Right hindlimb (tissue), 1 donor: ENCODE measurements at regions not wholly inside any gene's neighbourhood (a gene's known extent, or its start where the extent isn't known, plus 50 kb on each side); places are given as distances from the start of the nearest gene placed in this dataset.

Experiments used
- DNase-seq: peaks from one replicate; pipeline ENCODE4 v3.0.0-alpha.2; 2018

DNA sequence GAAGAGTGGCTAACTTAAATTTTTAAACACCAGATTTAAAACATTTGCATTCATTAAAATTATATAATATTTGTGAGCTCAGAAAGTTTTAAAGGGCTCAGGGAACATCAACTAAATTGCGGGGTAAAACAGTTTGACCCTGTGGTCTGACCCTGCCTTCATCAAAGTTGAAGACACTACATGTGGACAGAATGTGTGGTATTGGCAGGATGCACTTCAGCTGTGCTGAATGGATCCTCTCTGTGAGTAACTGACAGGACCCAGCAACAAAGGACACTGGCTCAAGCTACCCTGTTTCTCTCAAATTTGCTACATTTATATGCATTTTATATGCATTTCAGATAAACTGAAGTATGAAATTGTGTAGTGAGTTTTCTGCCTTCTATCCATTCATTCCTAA, 288.5 kb downstream of the ZNF608 start:
- no peak for DNase-seq

DNA sequence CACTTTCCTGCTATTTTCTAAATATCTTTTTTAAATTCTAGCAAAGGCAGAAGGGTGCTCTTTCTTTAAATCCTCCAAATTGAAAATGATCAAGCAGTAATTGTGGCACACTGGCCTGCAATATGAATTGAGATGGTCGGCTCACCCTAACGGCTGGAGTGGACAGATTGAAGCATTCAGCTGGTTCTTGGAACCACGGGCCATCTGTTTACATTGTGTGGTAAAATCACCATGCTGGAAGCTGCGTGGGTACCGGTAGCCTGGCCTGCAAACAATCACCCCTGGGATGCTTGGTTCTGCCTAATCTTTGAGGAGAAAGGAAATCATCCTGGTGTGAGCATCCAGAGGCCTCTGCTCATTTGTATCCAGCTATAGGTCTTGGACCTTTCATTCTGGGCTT, 289.3 kb downstream of the ZNF608 start:
- no peak for DNase-seq

DNA sequence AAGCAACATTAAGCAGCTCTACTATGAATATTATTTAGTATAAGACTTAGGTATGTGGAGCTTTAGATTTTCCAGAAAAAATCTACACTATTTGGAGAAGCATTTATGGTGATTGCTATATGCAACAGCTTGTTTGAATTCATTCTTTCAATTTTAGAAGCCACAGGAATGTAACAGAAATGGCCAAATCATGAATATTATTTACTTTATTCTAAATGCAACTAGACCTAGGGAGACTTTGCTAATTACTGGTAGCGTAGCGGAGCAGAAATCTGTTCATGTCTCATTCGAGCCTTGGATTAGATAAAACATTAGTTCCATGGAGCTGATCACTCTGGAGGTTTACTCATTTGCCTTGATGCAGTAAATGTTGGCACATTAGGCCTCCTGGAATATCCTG, 290.2 kb downstream of the ZNF608 start:
- DNase-seq = no peak

DNA sequence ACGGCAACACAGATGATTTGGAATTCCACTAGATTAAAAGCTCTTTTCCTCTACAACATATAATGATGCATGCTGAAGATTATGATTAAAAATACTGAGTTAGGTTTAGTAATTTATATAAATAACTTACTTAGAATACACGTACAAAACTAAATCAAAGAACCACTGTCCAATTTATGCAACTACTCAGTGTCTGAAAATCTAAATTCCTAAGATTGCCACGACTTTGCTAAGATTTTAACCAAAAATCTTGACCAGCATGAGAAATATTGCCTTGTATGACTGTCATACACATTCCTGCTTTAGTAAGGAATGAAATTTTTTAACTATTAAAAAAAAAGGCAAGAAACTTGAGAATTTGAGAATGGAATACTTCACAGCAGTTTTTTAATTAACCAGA, 292.4 kb downstream of the ZNF608 start:
- no peak for DNase-seq

DNA sequence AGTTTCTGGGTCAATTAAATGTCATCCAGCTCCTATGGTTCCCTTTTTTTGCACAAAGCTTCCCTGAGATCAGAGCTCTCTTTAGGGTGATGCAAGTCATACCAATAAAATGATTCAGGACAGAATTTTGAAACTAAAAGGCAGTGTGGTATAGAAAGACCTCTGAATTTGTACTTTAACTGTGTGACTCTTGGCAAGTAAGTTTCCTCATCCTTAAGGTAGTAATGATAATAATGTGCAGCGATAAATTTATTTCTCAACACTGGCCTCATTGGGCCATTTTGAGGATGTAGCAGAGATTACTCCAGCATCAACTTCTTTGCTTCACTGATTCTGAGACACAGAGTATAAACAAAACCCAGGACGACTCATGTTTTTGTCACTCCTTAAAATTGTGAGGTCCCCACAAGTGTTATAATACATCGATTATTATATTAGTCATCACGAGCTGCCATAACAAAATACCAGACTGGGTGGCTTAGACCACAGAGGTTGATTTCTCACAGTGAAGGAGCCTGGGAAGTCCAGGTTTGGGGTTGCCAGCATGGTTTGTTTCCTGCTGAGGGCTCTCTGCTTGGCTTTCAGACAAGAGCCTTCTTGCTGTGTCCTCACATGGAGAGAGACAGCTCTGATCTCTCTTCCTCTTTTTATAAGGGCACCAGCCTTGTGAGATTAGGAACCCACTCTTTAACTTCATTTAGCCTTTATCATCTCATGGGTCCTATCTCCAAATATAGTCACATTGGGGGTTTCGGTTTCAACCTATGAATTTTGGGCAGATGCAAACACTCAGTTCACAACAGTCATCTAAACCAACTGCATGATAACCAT, 293.0 kb downstream of the ZNF608 start:
- no peak for DNase-seq

DNA sequence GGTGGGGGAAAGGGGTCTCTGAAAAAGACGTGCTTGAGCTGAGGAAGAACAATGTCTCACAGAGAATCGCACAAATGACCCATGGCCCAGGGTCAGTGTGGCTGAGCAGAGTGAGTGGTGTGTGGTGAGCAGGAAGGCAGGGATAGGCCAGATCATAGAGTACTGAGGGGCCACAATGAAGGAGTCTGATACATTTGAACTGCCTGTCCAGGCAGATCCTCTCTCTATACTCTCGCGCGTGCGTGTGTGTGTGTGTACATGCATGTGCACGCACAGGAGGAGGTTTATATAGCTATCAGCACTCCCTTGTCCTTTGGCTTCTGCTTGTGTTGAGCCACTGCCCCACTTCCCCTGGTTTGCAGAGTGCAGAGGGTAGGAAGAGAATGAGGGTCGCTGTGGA, 294.0 kb downstream of the ZNF608 start:
- DNase-seq = no peak

DNA sequence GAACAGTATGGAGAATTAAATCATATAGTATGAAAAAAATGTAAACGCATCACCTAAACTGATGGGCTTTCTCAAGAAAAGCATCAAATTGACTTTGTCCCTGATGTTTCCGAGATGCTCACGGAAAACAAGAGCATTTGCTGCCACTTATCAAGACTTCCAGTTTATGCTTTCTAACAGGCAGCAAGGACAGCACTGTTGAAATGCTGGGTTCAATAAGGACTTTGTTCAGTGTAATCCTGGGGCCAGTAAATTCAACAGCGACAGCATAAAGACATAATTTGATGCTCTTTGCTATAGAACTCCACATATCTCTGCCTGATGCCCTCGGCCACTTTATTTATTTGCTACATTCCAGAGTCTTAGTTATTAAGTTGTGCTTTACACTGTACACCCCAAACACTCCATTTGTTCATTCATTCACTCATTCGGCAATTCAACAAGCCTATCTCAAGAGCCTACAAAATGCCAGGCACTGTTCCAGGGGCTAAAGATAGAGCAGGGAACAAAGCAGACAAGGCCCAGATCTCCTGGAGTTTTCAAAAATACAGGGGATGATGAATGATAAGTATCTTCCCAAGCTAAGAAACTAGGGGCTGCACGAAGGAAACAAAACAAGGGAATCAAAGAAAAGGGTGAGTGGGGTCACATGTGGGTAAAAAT, 294.6 kb downstream of the ZNF608 start:
- DNase-seq = no peak

DNA sequence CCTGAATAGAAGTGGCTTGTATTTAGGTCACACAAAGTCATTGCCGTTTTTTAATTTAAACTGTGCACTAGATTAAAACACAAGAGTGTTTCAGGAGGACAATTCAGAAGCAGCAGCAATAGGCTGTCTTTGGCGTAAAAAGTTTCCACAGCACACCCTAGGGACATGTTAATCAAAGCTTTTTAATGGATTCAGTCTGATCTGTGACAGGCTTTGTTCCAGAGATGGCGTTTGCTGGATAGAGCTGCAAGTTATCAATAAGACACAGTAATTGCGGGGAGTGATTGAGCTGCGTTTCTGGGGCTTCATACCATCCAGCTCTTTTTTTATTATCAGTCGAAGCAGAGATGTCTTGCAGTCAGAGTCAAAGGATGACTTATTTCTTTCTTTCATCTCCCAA, 300.3 kb downstream of the ZNF608 start:
- DNase-seq = no peak

DNA sequence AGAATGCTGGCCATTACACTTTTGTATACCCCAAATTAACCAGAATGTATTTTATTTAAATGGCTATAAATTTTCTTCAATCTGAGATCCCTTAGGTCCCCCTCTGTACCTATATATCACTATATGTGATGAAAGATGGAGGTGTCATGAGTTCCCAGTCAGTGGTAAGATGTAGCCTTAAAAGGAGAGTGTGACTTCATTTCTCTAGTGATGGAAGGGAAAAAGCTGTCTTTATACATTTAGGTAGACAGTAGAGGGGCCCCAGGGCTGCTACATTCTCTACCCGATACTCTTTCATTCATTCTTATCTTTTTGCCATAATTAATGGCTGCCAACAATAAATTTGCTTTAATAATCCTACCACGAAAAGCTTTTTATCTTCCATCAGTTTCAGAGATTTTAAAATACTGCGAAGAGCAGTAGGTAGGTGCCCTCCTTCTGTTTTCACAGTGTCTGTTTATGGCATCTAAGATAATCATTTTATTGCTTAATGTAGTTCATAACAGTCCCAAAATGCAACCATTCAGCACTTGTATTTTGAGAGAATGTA, 301.3 kb downstream of the ZNF608 start:
- no peak for DNase-seq

DNA sequence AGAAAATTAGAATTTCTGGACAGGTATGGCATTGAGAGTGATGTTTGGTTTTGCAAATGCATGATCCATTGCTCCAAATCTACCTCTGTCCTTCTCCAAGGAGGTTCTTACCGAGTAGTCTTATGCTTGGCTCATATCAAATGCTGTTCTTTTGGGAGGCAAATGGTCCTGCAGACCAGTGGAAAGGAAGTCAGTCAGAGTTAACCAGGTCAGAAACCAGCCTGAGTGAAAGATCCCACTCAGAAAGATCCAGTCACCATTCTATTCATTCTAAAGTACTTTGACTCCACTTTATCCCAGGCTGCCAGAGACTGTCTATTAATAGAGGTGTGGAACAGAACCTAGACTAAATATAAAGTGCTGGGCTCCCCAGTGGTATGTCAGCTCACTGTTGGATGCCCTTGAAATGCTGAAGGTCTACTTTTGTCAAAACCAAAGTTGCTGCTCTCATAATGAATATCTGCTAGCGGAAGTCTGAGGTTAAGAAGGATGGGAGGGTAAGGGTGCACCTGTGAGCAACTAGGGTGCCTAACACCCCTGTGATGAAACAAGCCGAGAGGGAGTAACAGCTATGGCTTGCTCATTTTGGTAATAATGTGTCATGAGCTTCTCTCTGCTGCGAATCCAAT, 302.2 kb downstream of the ZNF608 start:
- no peak for DNase-seq

DNA sequence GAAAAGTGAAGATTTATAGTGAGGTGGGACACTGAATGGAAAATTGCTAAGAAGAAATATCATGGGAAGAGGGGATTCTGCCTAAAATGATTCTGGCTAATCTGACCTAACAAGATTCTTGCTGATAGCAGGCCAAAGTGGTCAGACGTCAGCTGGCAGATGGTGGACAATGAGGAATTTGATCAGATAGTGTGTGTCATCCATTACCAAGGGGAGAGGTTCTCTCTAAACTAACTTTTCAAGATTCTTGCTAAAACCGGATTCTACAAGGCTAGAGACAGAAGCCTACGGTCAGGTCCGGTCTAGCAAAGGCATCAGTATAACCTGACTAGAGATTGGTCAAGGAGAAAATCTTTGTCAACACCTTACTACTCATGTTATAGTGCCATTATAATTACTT, 306.0 kb downstream of the ZNF608 start:
- no peak for DNase-seq

DNA sequence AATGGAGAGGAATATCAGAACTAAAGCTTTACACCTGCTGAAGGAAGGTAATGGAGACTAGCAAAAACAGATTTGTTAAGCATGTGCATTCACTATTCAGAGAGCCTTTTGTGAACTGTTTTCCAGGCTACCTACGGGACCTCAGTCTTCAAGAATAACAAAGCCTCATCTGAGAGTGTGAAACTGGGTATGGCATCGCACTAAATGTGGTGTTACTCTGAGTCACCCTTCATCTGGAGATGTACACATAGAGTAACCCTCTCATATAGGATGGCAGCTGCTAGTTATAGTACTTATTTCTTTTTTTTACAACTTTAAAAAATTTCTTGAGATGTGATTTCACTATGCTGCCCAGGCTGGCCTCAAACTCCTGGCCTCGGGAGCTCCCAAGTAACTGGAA, 306.8 kb downstream of the ZNF608 start:
- no peak for DNase-seq

DNA sequence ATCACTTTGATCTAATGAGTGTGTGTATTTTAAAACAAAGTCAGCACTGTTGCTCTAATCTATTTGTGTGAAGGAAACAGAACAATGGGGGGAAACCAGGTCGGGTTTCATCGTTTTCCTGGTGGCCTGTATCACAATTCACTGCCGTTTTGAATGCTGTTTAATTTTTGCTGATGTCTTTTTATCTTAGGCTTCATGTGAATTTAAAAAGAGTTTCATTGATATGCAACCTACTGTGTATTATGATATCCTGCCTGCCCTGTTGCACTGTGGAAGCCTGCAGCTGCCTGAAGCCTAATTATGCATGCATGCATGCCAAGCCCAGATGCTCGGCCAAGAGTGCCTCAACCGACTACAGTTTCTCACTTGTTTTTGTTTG, 307.5 kb downstream of the ZNF608 start:
- peak; percentile 65 for DNase-seq

DNA sequence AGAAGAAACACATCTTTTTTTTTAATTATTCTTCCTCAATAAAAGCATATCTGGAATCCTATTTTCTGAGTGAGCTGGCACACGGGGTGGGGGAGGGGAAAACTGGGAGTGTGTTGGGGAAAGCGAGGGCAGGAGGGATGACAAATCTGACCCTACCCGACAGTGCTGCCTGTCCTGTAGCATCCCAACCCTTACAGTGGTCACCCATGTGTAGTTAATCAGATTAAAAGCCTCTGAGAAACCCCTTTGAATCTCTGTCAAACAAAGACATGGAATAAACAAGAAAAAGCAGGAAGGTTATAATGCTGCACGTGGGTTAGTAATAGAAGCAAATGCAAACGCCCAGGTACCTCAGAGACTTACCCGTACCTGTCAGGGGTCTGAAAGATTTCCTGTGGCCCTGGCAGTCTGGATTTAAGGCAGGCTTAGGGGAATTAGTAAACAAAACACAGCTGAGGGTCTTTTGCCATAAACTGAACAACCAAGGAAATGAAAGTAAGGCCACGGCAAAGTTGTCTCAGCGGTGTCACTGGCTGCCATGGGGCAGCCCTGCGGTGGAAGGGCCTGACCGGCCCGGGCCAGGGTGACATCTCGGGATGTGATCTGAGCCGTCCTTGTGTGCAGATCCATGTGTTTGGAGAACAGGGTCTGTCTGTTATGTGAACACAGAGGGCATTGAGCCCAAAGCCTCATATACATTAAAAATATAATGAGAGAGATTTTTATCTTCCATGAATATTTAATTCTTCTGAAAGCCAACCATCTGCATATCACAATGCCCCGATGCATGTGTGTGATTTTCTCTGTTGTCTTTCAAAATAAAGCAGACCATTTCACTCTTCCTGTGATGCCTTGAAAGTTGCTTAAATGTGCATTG, 308.2 kb downstream of the ZNF608 start:
- no peak for DNase-seq

DNA sequence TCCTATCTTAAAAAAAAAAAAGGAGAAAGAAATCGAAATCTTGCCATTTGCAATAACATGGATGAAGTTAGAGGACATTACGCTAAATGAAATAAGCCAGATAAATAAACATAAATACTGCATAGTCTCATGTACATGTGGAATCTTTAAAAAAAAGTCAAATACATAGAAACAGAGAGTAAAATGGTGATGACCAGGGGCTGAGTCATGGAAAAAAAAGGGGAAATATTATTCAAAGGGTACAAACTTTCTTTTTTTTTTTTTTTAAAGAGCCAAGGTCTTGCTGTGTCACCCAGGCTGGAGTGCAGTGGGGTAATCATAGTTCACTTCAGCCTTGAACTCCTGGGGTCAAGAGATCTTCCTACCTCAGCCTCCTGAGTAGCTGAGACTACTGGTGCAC, 310.1 kb downstream of the ZNF608 start:
- no peak for DNase-seq

DNA sequence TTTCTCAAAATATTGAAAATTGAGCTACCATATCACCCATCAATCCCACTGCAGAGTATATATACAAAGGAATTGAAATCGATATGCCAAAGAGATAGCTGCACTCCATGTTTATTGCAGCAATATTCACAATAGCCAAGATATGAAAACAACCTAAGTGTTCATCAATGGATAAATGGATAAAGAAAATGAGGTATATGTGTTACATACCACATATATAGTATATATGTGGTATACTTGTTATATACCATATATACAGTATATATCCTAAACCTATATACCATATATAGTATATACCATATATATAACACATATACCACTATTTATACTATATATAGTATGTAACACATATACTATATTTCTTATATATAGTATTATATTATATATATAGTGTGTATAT, 313.3 kb downstream of the ZNF608 start:
- no peak for DNase-seq

DNA sequence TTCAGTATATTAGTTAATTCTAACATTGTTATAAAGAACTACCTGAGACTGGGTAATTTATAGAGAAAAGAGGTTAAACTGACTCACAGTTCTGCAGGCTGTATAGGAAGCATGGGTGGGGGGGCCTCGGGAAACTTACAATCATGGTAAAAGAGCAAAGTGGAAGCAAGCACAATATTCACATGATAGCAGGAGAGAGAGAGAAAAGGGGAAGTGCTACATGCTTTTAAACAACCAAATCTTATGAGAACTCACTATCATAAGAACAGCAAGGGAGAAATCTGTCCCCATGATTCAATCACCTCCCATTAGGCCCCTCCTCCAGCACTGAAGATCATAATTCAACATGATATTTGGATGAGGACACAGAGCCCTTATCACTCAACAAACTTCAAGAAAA, 324.9 kb downstream of the ZNF608 start:
- DNase-seq = no peak

DNA sequence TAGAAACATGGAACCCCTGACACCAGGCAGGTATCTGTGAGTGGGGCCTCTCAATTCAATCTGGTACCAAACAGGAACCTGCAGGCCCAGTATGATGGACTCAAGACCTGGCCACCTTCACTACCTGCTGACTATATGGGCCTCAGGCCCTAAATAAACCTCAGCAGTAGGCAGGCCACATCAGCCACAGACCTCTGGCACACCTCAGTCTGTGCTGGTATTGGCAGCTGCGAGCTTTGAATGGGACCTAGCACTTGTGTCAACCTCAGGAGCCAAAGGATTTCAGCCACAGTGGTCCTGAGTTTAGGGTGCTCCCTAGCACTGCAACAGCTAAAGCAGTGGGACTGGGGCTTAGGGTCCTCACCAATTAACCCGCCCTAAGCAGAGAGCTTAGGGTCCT, 325.5 kb downstream of the ZNF608 start:
- DNase-seq = no peak

DNA sequence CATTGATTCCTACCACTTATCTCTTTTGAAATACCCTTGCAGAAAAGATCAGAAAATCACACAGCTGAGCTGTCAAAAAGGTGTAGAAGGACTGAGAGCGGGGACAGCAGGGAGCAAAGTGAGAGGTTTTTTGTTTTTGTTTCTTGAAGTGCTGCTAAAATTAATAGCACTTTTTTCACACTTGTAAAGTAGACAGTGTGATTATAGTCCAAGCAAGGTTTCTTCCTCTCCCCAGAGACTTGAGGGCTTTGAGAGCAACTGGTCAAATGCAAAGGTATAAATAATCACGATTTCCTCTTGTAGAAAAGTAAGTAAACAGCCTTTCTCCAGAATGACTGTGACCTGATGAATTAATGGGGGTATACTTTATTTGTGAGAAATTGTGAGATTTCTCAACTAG, 326.9 kb downstream of the ZNF608 start:
- DNase-seq = no peak

DNA sequence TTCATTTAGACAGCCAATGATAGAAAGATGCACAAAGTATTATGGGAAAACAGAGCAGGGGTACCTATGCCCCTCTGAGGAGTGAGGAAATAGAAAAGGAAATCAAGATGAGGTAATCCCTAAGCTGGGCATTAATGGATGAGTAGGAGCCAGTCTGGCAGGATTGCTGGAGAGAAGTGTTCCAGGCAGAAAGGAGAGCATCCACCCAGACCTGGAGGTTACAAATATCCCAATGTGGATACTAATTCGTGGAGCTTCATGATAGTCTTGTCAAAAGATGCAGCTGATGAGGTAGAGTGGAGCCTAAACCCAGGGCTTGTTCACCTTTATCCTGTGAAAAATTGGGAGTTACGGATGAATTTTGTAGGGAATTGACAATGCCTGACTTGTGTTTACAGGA, 328.0 kb downstream of the ZNF608 start:
- DNase-seq = no peak

DNA sequence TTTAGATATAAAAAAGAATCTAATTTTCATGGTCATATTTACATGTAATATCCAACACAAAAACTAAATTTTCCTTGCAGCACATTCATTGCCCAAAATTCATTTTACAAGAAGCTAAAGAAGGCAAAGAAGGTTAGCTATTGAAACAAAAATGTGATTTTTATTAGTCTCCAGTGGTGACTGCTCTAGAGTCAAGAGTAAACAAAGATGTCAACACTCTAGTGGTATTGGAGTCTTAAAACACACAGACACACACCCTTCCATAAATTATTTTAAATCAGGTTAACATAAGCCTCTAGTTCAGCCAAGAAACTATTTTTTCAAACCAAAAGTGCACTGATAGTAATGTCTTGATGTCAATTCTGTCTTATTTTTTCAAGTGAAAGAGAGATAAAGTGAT, 329.2 kb downstream of the ZNF608 start:
- no peak for DNase-seq

DNA sequence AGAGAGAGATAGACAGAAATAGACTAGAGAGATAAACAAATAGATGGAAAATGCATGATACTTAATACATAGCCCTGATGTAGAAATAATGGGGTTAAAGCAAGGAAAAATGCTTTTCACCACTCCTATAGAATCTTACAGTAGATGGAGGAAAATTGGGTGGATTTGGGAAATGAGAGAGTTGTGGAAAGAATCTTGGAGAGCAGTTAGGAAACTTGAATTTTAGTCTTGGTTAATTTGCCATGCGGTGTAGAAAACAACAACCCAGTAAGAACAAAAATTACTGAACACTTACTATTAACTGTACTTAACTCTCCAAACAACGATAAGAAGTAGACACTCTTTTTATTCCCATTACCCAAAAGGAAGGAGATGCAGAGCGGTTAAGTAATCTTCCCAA, 329.8 kb downstream of the ZNF608 start:
- DNase-seq = no peak

DNA sequence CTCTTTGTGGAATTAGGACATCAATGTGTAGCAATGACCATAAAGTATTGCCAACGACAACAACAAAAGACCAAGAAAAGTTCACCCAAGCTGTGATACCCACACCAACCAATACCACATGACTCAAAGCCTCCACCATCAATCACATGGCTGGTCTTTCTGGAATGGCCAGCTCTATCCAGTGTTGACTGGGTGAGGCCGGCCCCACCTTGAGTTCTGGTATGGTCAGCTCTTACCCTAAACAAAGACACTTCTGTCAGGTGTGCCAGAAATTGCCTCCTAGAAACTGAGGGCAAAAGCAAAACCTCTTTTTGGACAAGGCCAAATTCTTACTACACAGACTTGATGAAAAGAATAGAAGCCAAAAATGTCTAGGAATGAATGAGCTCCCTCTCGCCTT, 331.5 kb downstream of the ZNF608 start:
- DNase-seq = no peak
